Activated CD4-positive, alpha-beta memory T cell treated with anti-CD3 and anti-CD28 coated beads for 36 hours (primary cell): ENCODE measurements at regions not wholly inside any gene's neighbourhood (a gene's known extent, or its start where the extent isn't known, plus 50 kb on each side); places are given as distances from the start of the nearest gene placed in this dataset.
"Not testable (repeated sequence)": the region's sequence is repeated elsewhere in the genome, so short reads cannot be mapped to it uniquely, and the experiment has no call there.

Source experiments
- CTCF ChIA-PET: fragments of 350-600 bp; sonication (Branson Sonifier 250); formaldehyde crosslinking; loops from one replicate; lab custom pipeline; 2021; ENCODE audit warnings: antibody characterized with exemption, inconsistent platforms; lab: Charles Lee
- POLR2A ChIA-PET: fragments of 350-600 bp; sonication (Branson Sonifier 250); formaldehyde crosslinking; loops from one replicate; lab custom pipeline; 2021; ENCODE audit warnings: antibody characterized with exemption; lab: Charles Lee
- DNase-seq: peaks from one replicate; pipeline ENCODE4 v3.0.0-alpha.2; 2020
- H3K27ac Mint-ChIP-seq: one replicate; pipeline ENCODE4 v1.8.0; 2021; ENCODE audit warnings: mixed read lengths
- H3K27me3 Mint-ChIP-seq: one replicate; pipeline ENCODE4 v1.8.0; 2021; ENCODE audit warnings: mixed read lengths
- H3K36me3 Mint-ChIP-seq: one replicate; pipeline ENCODE4 v1.8.0; 2021; ENCODE audit warnings: mixed read lengths
- H3K4me1 Mint-ChIP-seq: one replicate; pipeline ENCODE4 v1.8.0; 2021; ENCODE audit warnings: low read depth, mixed read lengths
- H3K4me3 Mint-ChIP-seq: one replicate; pipeline ENCODE4 v1.8.0; 2021; ENCODE audit warnings: mild to moderate bottlenecking, mixed read lengths
- H3K9me3 Mint-ChIP-seq: one replicate; pipeline ENCODE4 v1.8.0; 2021; ENCODE audit warnings: mixed read lengths
- intact Hi-C: fragments of 100-400 bp; cut with micrococcal nuclease; formaldehyde crosslinking; loops from one replicate; pipeline ENCODE4 v1.15.1; 2023

DNA sequence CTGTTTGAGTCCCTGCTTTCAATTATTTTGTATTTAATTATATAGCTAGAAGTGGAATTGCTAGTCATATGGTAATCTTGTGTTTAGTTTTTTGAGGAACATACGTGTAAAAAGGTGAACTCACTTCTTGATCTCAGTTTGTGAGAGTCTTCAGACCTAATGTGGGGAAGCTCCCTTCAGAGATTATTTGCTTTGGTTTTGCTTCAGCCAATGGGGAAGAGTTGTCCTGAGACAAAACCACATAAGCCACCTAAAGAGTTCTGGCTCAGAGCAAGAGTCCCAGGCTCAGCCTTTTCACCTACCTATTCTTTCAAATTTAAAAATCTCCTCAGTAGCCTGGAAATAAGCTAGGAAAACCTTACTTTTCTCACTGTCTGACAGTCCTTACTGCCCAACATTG lies 138.4 kb downstream of the UCK2 start:
- no peaks in the 10 kb centered on the region for H3K36me3 Mint-ChIP-seq
- CTCF ChIA-PET: interaction anchor here (0.8 to 1.2 kb wide), 4 partner anchors 17 to 513 kb away, joined by 3 read pairs; no protein-coding TSS in a partner anchor
- H3K4me3 Mint-ChIP-seq: no peak overlapping the region

DNA sequence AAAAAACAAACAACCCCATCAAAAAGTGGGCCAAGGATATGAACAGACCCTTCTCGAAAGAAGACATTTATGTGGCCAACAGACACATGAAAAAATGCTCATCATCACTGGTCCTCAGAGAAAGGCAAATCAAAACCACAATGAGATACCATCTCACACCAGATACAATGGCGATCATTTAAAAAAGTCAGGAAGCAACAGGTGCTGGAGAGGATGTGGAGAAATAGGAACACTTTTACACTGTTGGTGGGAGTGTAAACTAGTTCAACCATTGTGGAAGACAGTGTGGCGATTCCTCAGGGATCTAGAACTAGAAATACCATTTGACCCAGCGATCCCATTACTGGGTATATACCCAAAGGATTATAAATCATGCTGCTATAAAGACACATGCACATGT lies 142.0 kb downstream of the UCK2 start:
- DNase-seq, CTCF ChIA-PET, H3K9me3 Mint-ChIP-seq, H3K4me1 Mint-ChIP-seq, H3K27ac Mint-ChIP-seq, POLR2A ChIA-PET, H3K36me3 Mint-ChIP-seq, intact Hi-C loops, H3K4me3 Mint-ChIP-seq: not testable (repeated sequence)
- H3K27me3 Mint-ChIP-seq: peaks cover 19% of the 10 kb centered on the region

More for the DNA sequence above, 138.4 kb downstream of the UCK2 start:
- Mint-ChIP-seq H3K4me1 (no peaks in the 10 kb centered on the region), H3K27me3 (peaks cover 20% of the 10 kb centered on the region), H3K9me3 (peaks cover 5% of the 10 kb centered on the region), H3K27ac (no peak overlapping the region)
- DNase-seq: no peak
- POLR2A ChIA-PET: no interaction called here
- intact Hi-C loops: no loop called here

DNA sequence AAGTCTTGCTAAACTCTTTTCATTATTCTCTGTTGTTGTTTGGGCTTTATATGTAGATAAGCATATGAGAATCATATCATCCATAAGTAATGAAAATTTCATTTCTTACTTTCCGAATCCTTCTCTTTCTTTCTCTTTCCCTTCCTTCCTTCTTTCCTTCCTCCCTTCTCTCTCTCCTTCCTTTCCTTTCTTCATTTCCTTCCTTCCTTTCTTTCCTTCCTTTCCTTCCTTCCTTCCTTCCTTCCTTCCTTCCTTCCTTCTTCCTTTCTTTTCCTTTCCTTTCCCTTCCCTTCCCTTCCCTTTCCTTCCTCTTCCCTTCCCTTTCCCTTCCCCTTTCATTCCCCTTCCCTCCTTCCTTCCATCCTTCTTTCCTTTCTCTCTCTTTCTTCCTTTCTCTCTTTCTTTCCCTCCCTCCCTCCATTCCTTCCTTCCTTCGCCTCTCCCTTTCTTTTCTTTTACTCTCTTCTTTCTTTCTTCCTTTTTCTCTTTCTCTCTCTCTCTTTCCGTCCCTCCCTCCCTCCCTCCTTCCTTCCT lies 147.3 kb downstream of the UCK2 start:
- intact Hi-C loops: no loop called here
- Mint-ChIP-seq H3K4me1 (no peaks in the 10 kb centered on the region), H3K9me3 (peaks cover 11% of the 10 kb centered on the region), H3K4me3 (no peak overlapping the region), H3K27me3 (peaks cover 1% of the 10 kb centered on the region), H3K27ac (no peak overlapping the region), H3K36me3 (no peaks in the 10 kb centered on the region)
- DNase-seq: no peak
- CTCF ChIA-PET: no interaction called here
- POLR2A ChIA-PET: no interaction called here

GRCh38 chr1:165988275-165988674 lies 160.9 kb downstream of the UCK2 start:
- H3K4me3 Mint-ChIP-seq: no peak overlapping the region
- H3K27ac Mint-ChIP-seq: no peak overlapping the region
- no peaks in the 10 kb centered on the region for H3K36me3 Mint-ChIP-seq
- no peaks in the 10 kb centered on the region for H3K9me3 Mint-ChIP-seq
- no peak for DNase-seq
- H3K27me3 Mint-ChIP-seq: peaks cover 8% of the 10 kb centered on the region
- ChIA-PET POLR2A (no interaction called here), CTCF (no interaction called here)
- H3K4me1 Mint-ChIP-seq: no peaks in the 10 kb centered on the region
- intact Hi-C loops: no loop called here

DNA sequence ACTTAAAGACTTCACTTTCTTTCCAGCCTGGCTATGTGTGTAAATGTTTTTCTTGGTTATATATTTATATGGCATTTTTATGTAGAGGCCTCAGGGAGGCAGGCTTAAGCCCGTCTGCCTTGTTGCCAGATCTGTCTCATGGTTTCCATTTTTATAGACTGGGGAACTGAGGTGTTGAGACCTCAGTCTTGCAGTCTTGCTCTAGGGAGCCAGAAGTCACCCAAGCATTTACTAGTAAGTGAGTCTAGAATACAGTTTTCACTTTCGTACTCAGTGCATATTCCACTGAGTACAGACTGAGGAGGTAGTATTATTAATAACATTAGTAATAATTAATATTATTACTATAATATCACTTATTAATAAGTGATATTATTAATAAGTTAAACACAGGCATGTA lies 161.4 kb downstream of the UCK2 start:
- intact Hi-C loops: no loop called here
- ChIA-PET CTCF (no interaction called here), POLR2A (interaction anchor here (0.8 kb wide), 1 partner anchor 12 kb away, joined by 3 read pairs; no protein-coding TSS in a partner anchor)
- H3K36me3 Mint-ChIP-seq: no peaks in the 10 kb centered on the region
- H3K4me3 Mint-ChIP-seq: no peak overlapping the region
- no peaks in the 10 kb centered on the region for H3K9me3 Mint-ChIP-seq
- no peaks in the 10 kb centered on the region for H3K4me1 Mint-ChIP-seq
- no peak overlapping the region for H3K27ac Mint-ChIP-seq
- no peak for DNase-seq
- peaks cover 5% of the 10 kb centered on the region for H3K27me3 Mint-ChIP-seq

GRCh38 chr1:165992533-165992932 lies 165.1 kb downstream of the UCK2 start:
- H3K4me1 Mint-ChIP-seq: no peaks in the 10 kb centered on the region

GRCh38 chr1:165994107-165994506 lies 166.7 kb downstream of the UCK2 start:
- Mint-ChIP-seq H3K27me3 (no peaks in the 10 kb centered on the region), H3K9me3 (no peaks in the 10 kb centered on the region), H3K36me3 (no peaks in the 10 kb centered on the region), H3K4me1 (no peaks in the 10 kb centered on the region), H3K27ac (no peak overlapping the region), H3K4me3 (no peak overlapping the region)
- POLR2A ChIA-PET: no interaction called here
- DNase-seq: no peak
- CTCF ChIA-PET: no interaction called here
- intact Hi-C loops: no loop called here

More at GRCh38 chr1:165992533-165992932, 165.1 kb downstream of the UCK2 start:
- no peak for DNase-seq
- CTCF ChIA-PET: no interaction called here
- POLR2A ChIA-PET: no interaction called here
- no peaks in the 10 kb centered on the region for H3K36me3 Mint-ChIP-seq
- no peak overlapping the region for H3K27ac Mint-ChIP-seq
- no peaks in the 10 kb centered on the region for H3K9me3 Mint-ChIP-seq
- no peak overlapping the region for H3K4me3 Mint-ChIP-seq
- intact Hi-C loops: no loop called here
- H3K27me3 Mint-ChIP-seq: no peaks in the 10 kb centered on the region

DNA sequence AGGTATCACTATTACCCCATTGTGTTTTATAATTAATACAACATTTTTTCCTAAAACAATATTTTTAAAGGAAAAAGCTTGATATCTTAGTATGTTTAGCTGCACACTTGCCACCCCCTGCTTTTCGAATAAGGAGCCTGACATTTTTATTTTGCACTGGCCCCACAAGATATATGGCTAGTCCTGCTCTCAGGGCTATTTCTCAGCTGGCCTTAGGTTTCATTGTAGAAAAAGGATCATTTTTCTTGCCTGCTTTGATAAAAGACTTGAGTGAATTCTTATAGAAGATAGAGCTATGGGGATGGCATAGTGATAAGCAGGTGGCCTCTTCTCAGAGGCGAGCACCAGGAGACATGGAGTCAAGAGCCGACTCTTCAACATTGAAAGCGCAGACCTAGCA lies 167.0 kb downstream of the FAM78B start:
- H3K36me3 Mint-ChIP-seq: no peaks in the 10 kb centered on the region
- H3K27me3 Mint-ChIP-seq: peaks cover 2% of the 10 kb centered on the region
- H3K4me3 Mint-ChIP-seq: no peak overlapping the region
- ChIA-PET CTCF (no interaction called here), POLR2A (no interaction called here)
- intact Hi-C loops: no loop called here
- no peak overlapping the region for H3K27ac Mint-ChIP-seq
- H3K4me1 Mint-ChIP-seq: no peaks in the 10 kb centered on the region
- no peaks in the 10 kb centered on the region for H3K9me3 Mint-ChIP-seq
- DNase-seq: no peak

DNA sequence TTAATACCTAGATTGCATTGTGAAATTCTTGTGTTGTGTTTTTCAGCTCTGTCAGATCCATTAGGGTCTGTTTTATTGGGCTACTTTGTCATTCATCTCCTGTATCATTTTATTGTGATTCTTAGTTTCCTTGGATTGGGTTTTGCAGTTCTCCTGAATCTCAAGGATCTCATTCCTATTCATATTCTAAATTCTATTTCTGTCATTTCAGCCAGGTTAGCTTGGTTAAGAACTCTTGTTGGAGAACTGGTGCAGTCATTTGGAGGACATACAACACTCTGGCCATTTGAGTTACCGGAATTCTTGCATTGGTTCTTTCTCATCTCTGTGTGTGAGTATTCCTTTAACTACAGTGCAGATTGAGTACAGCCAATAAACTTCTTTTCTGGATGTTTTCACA lies 159.6 kb downstream of the FAM78B start:
- no peaks in the 10 kb centered on the region for H3K4me1 Mint-ChIP-seq
- no peak overlapping the region for H3K27ac Mint-ChIP-seq
- intact Hi-C loops: no loop called here
- no peak for DNase-seq
- H3K9me3 Mint-ChIP-seq: peaks cover 15% of the 10 kb centered on the region
- CTCF ChIA-PET: no interaction called here
- H3K36me3 Mint-ChIP-seq: no peaks in the 10 kb centered on the region
- POLR2A ChIA-PET: no interaction called here
- H3K4me3 Mint-ChIP-seq: no peak overlapping the region
- H3K27me3 Mint-ChIP-seq: peaks cover 11% of the 10 kb centered on the region

DNA sequence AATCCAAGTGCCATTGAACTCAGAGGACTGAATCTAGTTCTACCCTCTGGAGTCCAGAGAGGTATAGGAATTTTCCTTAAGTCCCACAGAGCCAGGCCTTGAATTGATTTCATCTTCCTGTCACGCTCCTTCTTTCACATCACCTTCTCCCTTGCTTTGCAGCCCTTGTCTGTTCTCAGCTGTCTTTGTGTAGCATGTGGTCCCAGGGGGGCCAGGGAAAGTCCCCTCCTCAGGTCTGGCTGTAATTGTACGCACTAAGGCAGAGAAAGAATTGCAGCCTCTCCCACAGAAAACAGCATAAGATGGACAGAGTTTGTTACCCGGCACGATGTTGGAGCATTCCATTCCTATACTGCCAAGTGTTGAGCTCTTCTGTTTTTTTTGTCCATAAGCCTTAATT lies 153.6 kb downstream of the FAM78B start:
- H3K9me3 Mint-ChIP-seq: no peaks in the 10 kb centered on the region
- no peaks in the 10 kb centered on the region for H3K4me1 Mint-ChIP-seq
- intact Hi-C loops: no loop called here
- no peak overlapping the region for H3K4me3 Mint-ChIP-seq
- H3K27ac Mint-ChIP-seq: no peak overlapping the region
- no peak for DNase-seq
- H3K27me3 Mint-ChIP-seq: peaks cover 15% of the 10 kb centered on the region
- POLR2A ChIA-PET: no interaction called here
- H3K36me3 Mint-ChIP-seq: no peaks in the 10 kb centered on the region
- CTCF ChIA-PET: no interaction called here

DNA sequence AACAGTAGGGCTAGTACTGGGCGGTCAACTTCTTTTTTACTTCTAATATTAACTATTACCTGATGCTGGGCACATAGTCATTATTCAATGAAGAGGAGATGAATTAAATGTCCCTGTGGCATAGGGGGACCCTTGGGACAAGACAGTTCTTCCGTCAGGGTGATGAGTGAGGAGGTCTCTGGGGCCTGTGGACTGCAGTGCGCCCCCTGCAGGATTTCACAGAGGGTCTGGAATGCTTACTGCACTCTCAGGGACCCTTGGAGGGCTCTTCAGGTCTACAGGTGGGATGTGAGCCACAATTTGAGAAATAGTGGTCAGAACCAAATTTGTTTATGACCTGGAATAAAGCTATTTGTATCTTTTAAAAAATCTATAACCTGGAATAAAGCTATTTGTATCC lies 149.4 kb downstream of the FAM78B start:
- no peaks in the 10 kb centered on the region for H3K36me3 Mint-ChIP-seq
- no peak overlapping the region for H3K27ac Mint-ChIP-seq
- H3K27me3 Mint-ChIP-seq: peaks cover 14% of the 10 kb centered on the region
- ChIA-PET CTCF (no interaction called here), POLR2A (no interaction called here)
- no peaks in the 10 kb centered on the region for H3K4me1 Mint-ChIP-seq
- H3K4me3 Mint-ChIP-seq: no peak overlapping the region
- no peak for DNase-seq
- intact Hi-C loops: no loop called here
- H3K9me3 Mint-ChIP-seq: no peaks in the 10 kb centered on the region
